OCI-LY3 (cell line): ENCODE measurements at regions not wholly inside any gene's neighbourhood (a gene's known extent, or its start where the extent isn't known, plus 50 kb on each side); places are given as distances from the start of the nearest gene placed in this dataset.

Source experiments
- H2AFZ ChIP-seq: fragments of 200-600, 300-600 bp; shearing (Covaris generic); 2 replicates; pipeline ENCODE4 v1.6.0; 2014; ENCODE audit warnings: antibody characterized with exemption, low read depth, low read length
- H3K27ac ChIP-seq: fragments of 200-600, 300-600 bp; sonication (generic); 2 replicates; pipeline ENCODE4 v1.5.1; 2014; ENCODE audit warnings: mild to moderate bottlenecking, low read length, moderate library complexity, mixed read lengths
- H3K27me3 ChIP-seq: fragments of 200-600, 300-600 bp; sonication (generic); 2 replicates; pipeline ENCODE4 v1.6.1; 2014; ENCODE audit warnings: low read depth, low read length, mixed read lengths
- H3K36me3 ChIP-seq: fragments of 200-600, 300-600 bp; sonication (generic); replicated peaks from 2 replicates; pipeline ENCODE3; 2014; ENCODE audit warnings: low read depth, low read length, mixed read lengths
- H3K4me1 ChIP-seq: fragments of 300-600, 200-600 bp; sonication (generic); 2 replicates; pipeline ENCODE4 v1.6.1; 2014; ENCODE audit warnings: low read length, mixed read lengths
- H3K4me2 ChIP-seq: fragments of 200-600, 300-600 bp; sonication (generic); 2 replicates; pipeline ENCODE4 v1.6.1; 2014; ENCODE audit warnings: low read length, mixed read lengths
- H3K4me3 ChIP-seq: fragments of 300-600, 200-600 bp; sonication (generic); 2 replicates; pipeline ENCODE4 v1.5.1; 2014; ENCODE audit warnings: antibody characterized with exemption, mild to moderate bottlenecking, low read length, moderate library complexity
- H3K79me2 ChIP-seq: fragments of 300-600, 200-600 bp; shearing (Covaris generic); 2 replicates; pipeline ENCODE4 v1.6.1; 2014; ENCODE audit warnings: mild to moderate bottlenecking, low read length, mixed read lengths
- H3K9ac ChIP-seq: fragments of 300-600, 200-600 bp; shearing (Covaris generic); 2 replicates; pipeline ENCODE4 v1.6.0; 2014; ENCODE audit warnings: mild to moderate bottlenecking, low read length, moderate library complexity
- H3K9me3 ChIP-seq: fragments of 200-600, 300-600 bp; shearing (Covaris generic); 2 replicates; pipeline ENCODE4 v1.6.1; 2014; ENCODE audit warnings: low read length, mixed read lengths; ENCODE audit not compliant: insufficient read depth
- H4K20me1 ChIP-seq: fragments of 200-600, 300-600 bp; sonication (generic); 2 replicates; pipeline ENCODE4 v1.6.1; 2016; ENCODE audit warnings: low read length, mixed read lengths; ENCODE audit not compliant: insufficient read depth
- EZH2phosphoT487 ChIP-seq: fragments of 200-600 bp; shearing (Covaris generic); IDR thresholded peaks from 2 replicates; pipeline ENCODE4 v1.6.1; 2018; ENCODE audit warnings: antibody characterized with exemption, mixed run types, low read depth
- TF ChIP-seq, protein P1 (sequence below): fragments of 200-600, 300-600 bp; sonication (generic); IDR thresholded peaks from 2 replicates; pipeline ENCODE4 v1.5.1; 2014; ENCODE audit warnings: antibody characterized with exemption, low read length, low read depth

GRCh38 chr4:116959045-116959444 lies 126.3 kb downstream of the TRAM1L1 start:
- Histone ChIP-seq H3K27ac (no peak overlapping the region), H3K4me3 (no peak overlapping the region), H3K36me3 (no peaks in the 10 kb centered on the region), H2AFZ (no peak overlapping the region), H3K4me2 (no peak overlapping the region), H3K4me1 (no peaks in the 10 kb centered on the region), H3K9ac (no peak overlapping the region), H3K79me2 (no peaks in the 10 kb centered on the region), H4K20me1 (no peaks in the 10 kb centered on the region), H3K9me3 (no peaks in the 10 kb centered on the region), H3K27me3 (no peaks in the 10 kb centered on the region)
- no peak for TF ChIP-seq EZH2phosphoT487
- TF ChIP-seq, protein P1, sequence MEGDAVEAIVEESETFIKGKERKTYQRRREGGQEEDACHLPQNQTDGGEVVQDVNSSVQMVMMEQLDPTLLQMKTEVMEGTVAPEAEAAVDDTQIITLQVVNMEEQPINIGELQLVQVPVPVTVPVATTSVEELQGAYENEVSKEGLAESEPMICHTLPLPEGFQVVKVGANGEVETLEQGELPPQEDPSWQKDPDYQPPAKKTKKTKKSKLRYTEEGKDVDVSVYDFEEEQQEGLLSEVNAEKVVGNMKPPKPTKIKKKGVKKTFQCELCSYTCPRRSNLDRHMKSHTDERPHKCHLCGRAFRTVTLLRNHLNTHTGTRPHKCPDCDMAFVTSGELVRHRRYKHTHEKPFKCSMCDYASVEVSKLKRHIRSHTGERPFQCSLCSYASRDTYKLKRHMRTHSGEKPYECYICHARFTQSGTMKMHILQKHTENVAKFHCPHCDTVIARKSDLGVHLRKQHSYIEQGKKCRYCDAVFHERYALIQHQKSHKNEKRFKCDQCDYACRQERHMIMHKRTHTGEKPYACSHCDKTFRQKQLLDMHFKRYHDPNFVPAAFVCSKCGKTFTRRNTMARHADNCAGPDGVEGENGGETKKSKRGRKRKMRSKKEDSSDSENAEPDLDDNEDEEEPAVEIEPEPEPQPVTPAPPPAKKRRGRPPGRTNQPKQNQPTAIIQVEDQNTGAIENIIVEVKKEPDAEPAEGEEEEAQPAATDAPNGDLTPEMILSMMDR = no peak

DNA sequence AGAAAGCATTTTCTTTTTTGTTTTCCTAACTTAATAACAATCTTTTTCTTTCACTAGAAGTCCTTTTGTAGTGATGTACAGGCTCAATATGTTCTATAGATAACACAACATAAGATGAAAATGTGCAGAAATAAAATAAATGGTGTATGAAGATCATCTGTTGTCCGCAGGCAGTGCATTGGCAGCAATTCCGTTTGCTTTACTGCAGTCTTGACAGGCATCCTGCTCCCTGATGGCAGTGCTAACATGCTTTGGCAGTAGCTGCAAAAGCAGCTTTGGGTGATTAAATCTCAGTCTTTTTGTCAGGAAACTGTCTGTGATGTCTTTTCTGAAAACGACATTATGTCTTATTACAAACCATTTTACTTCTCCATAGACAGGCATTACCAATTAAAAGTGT lies 131.4 kb downstream of the TRAM1L1 start:
- no peak overlapping the region for H3K27ac ChIP-seq
- H3K9ac ChIP-seq = no peak overlapping the region
- H3K36me3 ChIP-seq = no peaks in the 10 kb centered on the region
- H4K20me1 ChIP-seq = no peaks in the 10 kb centered on the region
- no peaks in the 10 kb centered on the region for H3K79me2 ChIP-seq
- H3K4me1 ChIP-seq = no peaks in the 10 kb centered on the region
- no peaks in the 10 kb centered on the region for H3K27me3 ChIP-seq
- H3K9me3 ChIP-seq = no peaks in the 10 kb centered on the region
- no peak overlapping the region for H3K4me2 ChIP-seq
- H3K4me3 ChIP-seq = no peak overlapping the region
- no peak for TF ChIP-seq EZH2phosphoT487
- TF ChIP-seq, protein P1 = no peak
- H2AFZ ChIP-seq = no peak overlapping the region

DNA sequence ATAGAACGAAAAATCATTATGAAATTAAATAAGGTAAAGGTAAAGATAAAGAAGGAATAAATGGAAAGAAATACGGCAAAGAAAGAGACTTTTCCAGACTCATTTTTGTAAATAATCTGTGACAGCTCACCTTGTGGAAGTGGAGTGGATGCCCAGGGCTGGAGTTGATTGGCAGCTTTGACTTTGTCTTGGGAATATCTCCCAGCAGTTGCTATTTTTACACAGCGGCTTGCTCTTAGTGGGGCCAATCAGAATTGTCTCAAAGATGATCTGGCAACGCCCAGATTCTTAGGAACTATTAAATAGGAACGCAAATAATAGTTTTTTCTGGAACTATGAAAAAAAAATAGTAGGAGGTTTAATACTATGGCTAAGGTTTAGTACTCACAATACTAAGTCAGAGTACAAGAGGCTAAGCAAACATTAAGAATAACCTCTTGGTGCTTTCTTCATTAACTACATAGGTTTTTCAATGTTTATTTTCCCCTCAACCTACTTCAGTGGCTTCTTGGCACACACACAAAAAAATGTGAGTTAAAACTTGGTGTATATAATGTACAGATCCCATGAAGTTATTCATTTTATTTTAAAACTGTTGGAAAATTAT lies 132.7 kb downstream of the TRAM1L1 start:
- H3K4me3 ChIP-seq = no peak overlapping the region
- H4K20me1 ChIP-seq = no peaks in the 10 kb centered on the region
- TF ChIP-seq, protein P1 = no peak
- TF ChIP-seq EZH2phosphoT487 = no peak
- H2AFZ ChIP-seq = no peak overlapping the region
- no peak overlapping the region for H3K9ac ChIP-seq
- no peaks in the 10 kb centered on the region for H3K27me3 ChIP-seq
- no peaks in the 10 kb centered on the region for H3K36me3 ChIP-seq
- no peaks in the 10 kb centered on the region for H3K79me2 ChIP-seq
- H3K4me1 ChIP-seq = no peaks in the 10 kb centered on the region
- H3K27ac ChIP-seq = no peak overlapping the region
- no peaks in the 10 kb centered on the region for H3K9me3 ChIP-seq
- no peak overlapping the region for H3K4me2 ChIP-seq

DNA sequence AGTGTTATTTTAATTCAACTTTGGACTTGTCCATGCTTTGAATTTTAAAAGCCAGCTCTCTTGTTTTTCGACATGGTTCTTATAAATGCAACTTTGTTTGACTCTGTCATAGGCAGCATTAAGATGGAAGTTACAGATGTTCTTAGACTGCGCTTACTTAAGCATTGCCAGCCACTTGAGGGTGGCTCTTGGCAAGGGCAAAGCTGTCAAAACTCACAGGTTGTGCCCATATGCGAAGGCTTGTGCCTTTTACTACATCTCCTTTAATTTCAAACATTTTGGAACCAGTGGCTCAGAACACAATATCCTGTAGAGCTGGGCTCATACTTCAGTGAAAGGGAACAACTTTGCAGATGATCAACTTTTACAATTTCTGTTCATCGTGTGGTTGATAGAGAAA lies 135.5 kb downstream of the TRAM1L1 start:
- Histone ChIP-seq H3K27ac (no peak overlapping the region), H3K36me3 (no peaks in the 10 kb centered on the region), H3K9ac (no peak overlapping the region), H2AFZ (no peak overlapping the region), H3K4me3 (no peak overlapping the region), H3K9me3 (no peaks in the 10 kb centered on the region), H4K20me1 (no peaks in the 10 kb centered on the region), H3K4me2 (no peak overlapping the region), H3K27me3 (no peaks in the 10 kb centered on the region), H3K4me1 (no peaks in the 10 kb centered on the region), H3K79me2 (no peaks in the 10 kb centered on the region)
- TF ChIP-seq, protein P1 = no peak
- no peak for TF ChIP-seq EZH2phosphoT487
